Liver (tissue), 7 donors: ENCODE measurements at regions not wholly inside any gene's neighbourhood (a gene's known extent, or its start where the extent isn't known, plus 50 kb on each side); places are given as distances from the start of the nearest gene placed in this dataset.

Experiments
- DNase-seq: peaks from one replicate; pipeline ENCODE4 v3.0.0-alpha.2; 2017; ENCODE audit warnings: low spot score
- H3K27ac ChIP-seq, 2 donors: one replicate each; pipeline ENCODE4 v1.7.0; 2013; ENCODE audit warnings: inconsistent platforms in 2 of 2, low read length in 2 of 2, control low read depth in 1 of 2, low read depth in 1 of 2, mild to moderate bottlenecking in 1 of 2
- H3K27me3 ChIP-seq, 4 donors: one replicate each; pipeline versions ENCODE4 v1.6.1 to v1.7.0; 2013; ENCODE audit warnings: low read length in 3 of 4, inconsistent platforms in 1 of 4, mild to moderate bottlenecking in 1 of 4, moderate library complexity in 1 of 4; ENCODE audit not compliant: control insufficient read depth in 4 of 4, insufficient read depth in 4 of 4
- H3K36me3 ChIP-seq, 4 donors: one replicate each; pipeline versions ENCODE4 v1.6.1 to v1.7.0; 2013; ENCODE audit warnings: low read length in 3 of 4, mild to moderate bottlenecking in 3 of 4, low read depth in 1 of 4, moderate library complexity in 1 of 4; ENCODE audit not compliant: control insufficient read depth in 4 of 4, insufficient read depth in 3 of 4
- H3K4me1 ChIP-seq, 4 donors: one replicate each; pipeline versions ENCODE4 v1.6.1 to v1.7.0; 2013; ENCODE audit warnings: low read length in 3 of 4, mild to moderate bottlenecking in 3 of 4, moderate library complexity in 1 of 4; ENCODE audit not compliant: control insufficient read depth in 4 of 4, insufficient read depth in 4 of 4
- H3K4me3 ChIP-seq, 3 donors: one replicate each; pipeline versions ENCODE4 v1.6.1 to v1.7.0; 2013; ENCODE audit warnings: low read length in 3 of 3, control low read depth in 1 of 3, low read depth in 1 of 3, mild to moderate bottlenecking in 1 of 3
- H3K9ac ChIP-seq, 2 donors: one replicate each; pipeline ENCODE4 v1.7.0; 2013; ENCODE audit warnings: low read length in 2 of 2, mild to moderate bottlenecking in 2 of 2, moderate library complexity in 2 of 2, control low read depth in 1 of 2, low read depth in 1 of 2
- H3K9me3 ChIP-seq, 4 donors: one replicate each; pipeline versions ENCODE4 v1.6.1 to v1.7.0; 2013; ENCODE audit warnings: low read length in 3 of 4; ENCODE audit not compliant: control insufficient read depth in 4 of 4
- ATF3 ChIP-seq: IDR thresholded peaks from 2 replicates; pipeline ENCODE4 v1.6.1; 2016; ENCODE audit warnings: antibody characterized with exemption
- EGR1 ChIP-seq, 2 donors: IDR thresholded peaks; 2 replicates each; pipeline ENCODE4 v1.6.1; 2016 to 2018; ENCODE audit warnings: antibody characterized with exemption in 2 of 2, low read depth in 2 of 2
- FOXA1 ChIP-seq: IDR thresholded peaks from 2 replicates; pipeline ENCODE4 v1.6.1; 2016; ENCODE audit warnings: antibody characterized with exemption
- FOXA2 ChIP-seq: IDR thresholded peaks from 2 replicates; pipeline ENCODE4 v1.6.1; 2016; ENCODE audit warnings: antibody characterized with exemption
- GABPA ChIP-seq, 2 donors: IDR thresholded peaks in 1 of 2; conservative IDR thresholded peaks in 1 of 2; 2 replicates each; pipeline ENCODE4 v1.6.1; 2016; ENCODE audit warnings: antibody characterized with exemption in 2 of 2, mild to moderate bottlenecking in 1 of 2, moderate library complexity in 1 of 2
- HNF4G ChIP-seq: IDR thresholded peaks from 2 replicates; pipeline ENCODE4 v1.6.1; 2016; ENCODE audit warnings: antibody characterized with exemption
- JUND ChIP-seq, 2 donors: IDR thresholded peaks; 2 replicates each; pipeline ENCODE4 v1.6.1; 2016; ENCODE audit warnings: antibody characterized with exemption in 2 of 2
- MAX ChIP-seq: IDR thresholded peaks from 2 replicates; pipeline ENCODE4 v1.6.1; 2016; ENCODE audit warnings: antibody characterized with exemption
- NR2F2 ChIP-seq: IDR thresholded peaks from 2 replicates; pipeline ENCODE4 v1.6.1; 2016; ENCODE audit warnings: antibody characterized with exemption
- REST ChIP-seq: IDR thresholded peaks from 2 replicates; pipeline ENCODE4 v1.6.1; 2016; ENCODE audit warnings: antibody characterized with exemption, mild to moderate bottlenecking
- RXRA ChIP-seq, 2 donors: IDR thresholded peaks; 2 replicates each; pipeline ENCODE4 v1.6.1; 2017 to 2018; ENCODE audit warnings: antibody characterized with exemption in 2 of 2, mild to moderate bottlenecking in 1 of 2
- TAF1 ChIP-seq: conservative IDR thresholded peaks from 2 replicates; pipeline ENCODE4 v1.6.1; 2016; ENCODE audit warnings: antibody characterized with exemption, mild to moderate bottlenecking
- YY1 ChIP-seq: IDR thresholded peaks from 2 replicates; pipeline ENCODE4 v1.6.1; 2016; ENCODE audit warnings: antibody characterized with exemption, mild to moderate bottlenecking
- ZBTB33 ChIP-seq: IDR thresholded peaks from 2 replicates; pipeline ENCODE4 v1.6.1; 2016; ENCODE audit warnings: antibody characterized with exemption
- WGBS: extraction: QIAGEN DNeasy Blood & Tissue Kit; methylation state at CpG from one replicate; pipeline ENCODE4 v1.1.7; 2013; 5-methylcytosine and 5-hydroxymethylcytosine counted together
- donor health status: healthy.
- donor health status: healthy.
- donor health status: healthy.
- donor health status: healthy.

- no peak for TF ChIP-seq REST
- no peak for TF ChIP-seq HNF4G
- TF ChIP-seq MAX, result no peak
- no peak for TF ChIP-seq GABPA (IDR thresholded peaks at IDR 0.05 in 1 of 2, conservative IDR thresholded peaks at IDR 0.05 in 1 of 2)
- TF ChIP-seq FOXA2, result no peak
- TF ChIP-seq EGR1 (IDR thresholded peaks at IDR 0.05; ENCODE audit: low read depth in 2 of 2), result no peak
- no peak for TF ChIP-seq FOXA1
Observed at GRCh38 chr11:134845474-134846327, 433.7 kb upstream of the B3GAT1 start (continued).

GRCh38 chr11:134844838-134845237, 432.8 kb upstream of the B3GAT1 start:
- no peak for DNase-seq
- peaks cover 0 to 4% (median 0%) of the 10 kb centered on the region in 4 donors for H3K27me3 ChIP-seq
- WGBS, result 87% methylated on average over 8 of the region's 8 CpGs

GRCh38 chr11:134843735-134844134, 431.7 kb upstream of the B3GAT1 start:
- no peaks in the 10 kb centered on the region for H3K4me1 ChIP-seq
- no peaks in the 10 kb centered on the region for H3K36me3 ChIP-seq
- TF ChIP-seq EGR1 (IDR thresholded peaks at IDR 0.05; ENCODE audit: low read depth in 2 of 2) (no peak), NR2F2 (no peak), ZBTB33 (no peak), MAX (no peak), REST (no peak), TAF1 (no peak)
- no peak overlapping the region for H3K9ac ChIP-seq
- H3K4me3 ChIP-seq, result no peak overlapping the region
- H3K27ac ChIP-seq, result no peak overlapping the region
- no peaks in the 10 kb centered on the region for H3K9me3 ChIP-seq
- no peak for DNase-seq
- peaks cover 0 to 4% (median 0%) of the 10 kb centered on the region in 4 donors for H3K27me3 ChIP-seq
- WGBS, result 90% methylated on average over 9 of the region's 9 CpGs

More at GRCh38 chr11:134844838-134845237, 432.8 kb upstream of the B3GAT1 start:
- Histone ChIP-seq H3K36me3 (no peaks in the 10 kb centered on the region), H3K9me3 (no peaks in the 10 kb centered on the region), H3K9ac (no peak overlapping the region), H3K4me1 (no peaks in the 10 kb centered on the region), H3K4me3 (no peak overlapping the region), H3K27ac (no peak overlapping the region)
- TF ChIP-seq RXRA (IDR thresholded peaks at IDR 0.05) (no peak), NR2F2 (no peak), FOXA2 (no peak), MAX (no peak), HNF4G (no peak), EGR1 (IDR thresholded peaks at IDR 0.05; ENCODE audit: low read depth in 2 of 2) (no peak), TAF1 (no peak), GABPA (IDR thresholded peaks at IDR 0.05 in 1 of 2, conservative IDR thresholded peaks at IDR 0.05 in 1 of 2) (no peak), YY1 (no peak), JUND (IDR thresholded peaks at IDR 0.05) (no peak), ATF3 (no peak)
